ENCODE measurements at regions not wholly inside any gene's neighbourhood (a gene's known extent, or its start where the extent isn't known, plus 50 kb on each side); places are given as distances from the start of the nearest gene placed in this dataset.

- no peak for DNase-seq (ENCODE audit: low read depth in 2 of 2)
Observed at GRCh38 chr5:54719384-54720283, 202.1 kb downstream of the SNX18 start.

GRCh38 chr5:54718656-54719055, 201.1 kb downstream of the SNX18 start:
- DNase-seq (ENCODE audit: low read depth in 2 of 2) = no peak

- no peak for DNase-seq (ENCODE audit: low read depth in 2 of 2)
Observed at GRCh38 chr5:54717870-54718269, 200.3 kb downstream of the SNX18 start.

GRCh38 chr5:54717459-54717858, 199.9 kb downstream of the SNX18 start:
- DNase-seq (ENCODE audit: low read depth in 2 of 2) = no peak

- no peak for DNase-seq (ENCODE audit: low read depth in 2 of 2)
Observed at GRCh38 chr5:54713923-54714581, 196.5 kb downstream of the SNX18 start.

- no peak for DNase-seq (ENCODE audit: low read depth in 2 of 2)
Observed at GRCh38 chr5:54709096-54709495, 191.5 kb downstream of the SNX18 start.

GRCh38 chr5:54707841-54708240, 190.3 kb downstream of the SNX18 start:
- no peak for DNase-seq (ENCODE audit: low read depth in 2 of 2)

GRCh38 chr5:54705994-54706653, 188.6 kb downstream of the SNX18 start:
- no peak for DNase-seq (ENCODE audit: low read depth in 2 of 2)

GRCh38 chr5:54704825-54705224, 187.3 kb downstream of the SNX18 start:
- DNase-seq (ENCODE audit: low read depth in 2 of 2) = no peak

- DNase-seq (ENCODE audit: low read depth in 2 of 2) = no peak
Observed at GRCh38 chr5:54704333-54704732, 186.8 kb downstream of the SNX18 start.

- DNase-seq (ENCODE audit: low read depth in 2 of 2) = no peak
Observed at GRCh38 chr5:54703565-54704255, 186.2 kb downstream of the SNX18 start.

GRCh38 chr5:54703133-54703532, 185.6 kb downstream of the SNX18 start:
- no peak for DNase-seq (ENCODE audit: low read depth in 2 of 2)

GRCh38 chr5:54702470-54702869, 184.9 kb downstream of the SNX18 start:
- no peak for DNase-seq (ENCODE audit: low read depth in 2 of 2)

GRCh38 chr5:54700986-54701578, 183.5 kb downstream of the SNX18 start:
- DNase-seq (ENCODE audit: low read depth in 2 of 2) = no peak

- no peak for DNase-seq (ENCODE audit: low read depth in 2 of 2)
Observed at GRCh38 chr5:54696931-54697330, 179.4 kb downstream of the SNX18 start.

GRCh38 chr5:54696346-54696745, 178.8 kb downstream of the SNX18 start:
- no peak for DNase-seq (ENCODE audit: low read depth in 2 of 2)

GRCh38 chr5:54695198-54695966, 177.8 kb downstream of the SNX18 start:
- no peak for DNase-seq (ENCODE audit: low read depth in 2 of 2)

GRCh38 chr5:54693936-54694657, 176.5 kb downstream of the SNX18 start:
- no peak for DNase-seq (ENCODE audit: low read depth in 2 of 2)

GRCh38 chr5:54692631-54693030, 175.1 kb downstream of the SNX18 start:
- DNase-seq (ENCODE audit: low read depth in 2 of 2) = no peak

- DNase-seq (ENCODE audit: low read depth in 2 of 2) = no peak
Observed at GRCh38 chr5:54691656-54692055, 174.1 kb downstream of the SNX18 start.

All from stimulated activated CD8-positive, alpha-beta memory T cell treated with anti-CD3 and anti-CD28 coated beads, Interleukin-7, amount 100 ng/mL, for 4 hours (primary cell).